ENCODE measurements at regions not wholly inside any gene's neighbourhood (a gene's known extent, or its start where the extent isn't known, plus 50 kb on each side); places are given as distances from the start of the nearest gene placed in this dataset.

DNA sequence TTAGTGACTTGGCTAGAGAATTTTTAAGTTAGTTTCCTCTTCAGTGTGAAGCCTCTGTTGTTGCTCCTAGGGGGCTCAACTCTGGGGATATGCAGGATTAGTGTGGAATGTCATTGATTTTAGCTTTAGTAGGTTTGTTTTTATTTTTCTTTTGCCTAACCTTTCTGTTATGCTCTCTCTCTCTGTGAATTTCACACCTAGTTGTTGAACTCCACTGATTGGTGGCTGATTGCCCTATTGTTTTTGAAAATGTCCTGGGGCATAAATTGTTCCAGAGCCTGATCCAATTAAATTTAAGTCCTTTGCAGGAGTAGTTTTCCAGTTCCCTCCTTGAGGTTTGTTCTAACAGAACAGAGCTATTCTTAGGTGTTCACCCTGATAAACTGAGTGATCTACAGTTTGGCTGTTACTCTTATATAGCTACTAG, 393.3 kb upstream of the CTSO start:
- TF ChIP-seq, protein P1, sequence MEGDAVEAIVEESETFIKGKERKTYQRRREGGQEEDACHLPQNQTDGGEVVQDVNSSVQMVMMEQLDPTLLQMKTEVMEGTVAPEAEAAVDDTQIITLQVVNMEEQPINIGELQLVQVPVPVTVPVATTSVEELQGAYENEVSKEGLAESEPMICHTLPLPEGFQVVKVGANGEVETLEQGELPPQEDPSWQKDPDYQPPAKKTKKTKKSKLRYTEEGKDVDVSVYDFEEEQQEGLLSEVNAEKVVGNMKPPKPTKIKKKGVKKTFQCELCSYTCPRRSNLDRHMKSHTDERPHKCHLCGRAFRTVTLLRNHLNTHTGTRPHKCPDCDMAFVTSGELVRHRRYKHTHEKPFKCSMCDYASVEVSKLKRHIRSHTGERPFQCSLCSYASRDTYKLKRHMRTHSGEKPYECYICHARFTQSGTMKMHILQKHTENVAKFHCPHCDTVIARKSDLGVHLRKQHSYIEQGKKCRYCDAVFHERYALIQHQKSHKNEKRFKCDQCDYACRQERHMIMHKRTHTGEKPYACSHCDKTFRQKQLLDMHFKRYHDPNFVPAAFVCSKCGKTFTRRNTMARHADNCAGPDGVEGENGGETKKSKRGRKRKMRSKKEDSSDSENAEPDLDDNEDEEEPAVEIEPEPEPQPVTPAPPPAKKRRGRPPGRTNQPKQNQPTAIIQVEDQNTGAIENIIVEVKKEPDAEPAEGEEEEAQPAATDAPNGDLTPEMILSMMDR (IDR thresholded peaks at IDR 0.05) = no peak
- TF ChIP-seq ZFX (IDR thresholded peaks at IDR 0.05; ENCODE audit: borderline replicate concordance) = no peak

All from 22Rv1 (cell line).